ENCODE measurements at regions not wholly inside any gene's neighbourhood (a gene's known extent, or its start where the extent isn't known, plus 50 kb on each side); places are given as distances from the start of the nearest gene placed in this dataset.

GRCh38 chr1:221892301-221892830, 150.5 kb upstream of the DUSP10 start:
- no peak for TF ChIP-seq POLR2A (IDR thresholded peaks at IDR 0.05)
- no peak for TF ChIP-seq CTCF (IDR thresholded peaks at IDR 0.05)
